ENCODE measurements at regions not wholly inside any gene's neighbourhood (a gene's known extent, or its start where the extent isn't known, plus 50 kb on each side); places are given as distances from the start of the nearest gene placed in this dataset.
"Not testable (repeated sequence)": the region's sequence is repeated elsewhere in the genome, so short reads cannot be mapped to it uniquely, and the experiment has no call there.

GRCh38 chr11:100578831-100579311, 108.2 kb upstream of the ARHGAP42 start:
- Mint-ChIP-seq H3K36me3 (ENCODE audit: low read depth) (no peaks in the 10 kb centered on the region), H3K27ac (no peak overlapping the region), H3K9me3 (no peaks in the 10 kb centered on the region), H3K4me3 (no peak overlapping the region), H3K4me1 (ENCODE audit: low read depth) (no peaks in the 10 kb centered on the region), H3K27me3 (ENCODE audit: low read depth) (no peaks in the 10 kb centered on the region)
- DNase-seq (ENCODE audit: low spot score), result no peak

DNA sequence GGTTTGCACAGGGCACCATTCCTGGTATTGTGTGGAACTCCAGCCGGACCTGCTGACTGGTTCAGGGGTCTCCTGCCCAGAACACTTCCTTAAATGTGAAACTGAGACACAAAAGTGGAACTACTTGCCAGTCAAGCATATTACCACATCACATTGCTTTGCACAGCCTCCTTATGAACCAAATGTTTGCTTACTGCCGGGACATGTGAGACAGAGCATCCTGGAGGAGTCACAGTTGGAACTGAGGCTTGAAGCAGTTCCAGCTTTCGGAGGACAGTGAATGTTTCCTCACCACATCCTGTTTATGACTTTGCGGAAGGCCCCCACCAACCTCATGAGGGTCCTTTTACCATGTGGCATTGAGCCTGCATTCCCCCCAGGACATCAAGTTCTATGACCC, 105.8 kb upstream of the ARHGAP42 start:
- no peaks in the 10 kb centered on the region for H3K36me3 Mint-ChIP-seq (ENCODE audit: low read depth)
- H3K27ac Mint-ChIP-seq, result no peak overlapping the region
- H3K4me3 Mint-ChIP-seq, result no peak overlapping the region
- H3K27me3 Mint-ChIP-seq (ENCODE audit: low read depth), result no peaks in the 10 kb centered on the region
- H3K4me1 Mint-ChIP-seq (ENCODE audit: low read depth), result no peaks in the 10 kb centered on the region
- no peak for DNase-seq (ENCODE audit: low spot score)
- no peaks in the 10 kb centered on the region for H3K9me3 Mint-ChIP-seq

GRCh38 chr11:100584201-100584985, 102.7 kb upstream of the ARHGAP42 start:
- peaks cover 3% of the 10 kb centered on the region for H3K9me3 Mint-ChIP-seq
- no peaks in the 10 kb centered on the region for H3K27me3 Mint-ChIP-seq (ENCODE audit: low read depth)
- no peak overlapping the region for H3K27ac Mint-ChIP-seq
- DNase-seq (ENCODE audit: low spot score), result no peak
- H3K4me3 Mint-ChIP-seq, result no peak overlapping the region
- no peaks in the 10 kb centered on the region for H3K36me3 Mint-ChIP-seq (ENCODE audit: low read depth)
- no peaks in the 10 kb centered on the region for H3K4me1 Mint-ChIP-seq (ENCODE audit: low read depth)

GRCh38 chr11:100585728-100586127, 101.4 kb upstream of the ARHGAP42 start:
- H3K27ac Mint-ChIP-seq, result no peak overlapping the region
- no peaks in the 10 kb centered on the region for H3K4me1 Mint-ChIP-seq (ENCODE audit: low read depth)
- no peak overlapping the region for H3K4me3 Mint-ChIP-seq
- H3K27me3 Mint-ChIP-seq (ENCODE audit: low read depth), result no peaks in the 10 kb centered on the region
- no peak for DNase-seq (ENCODE audit: low spot score)
- no peaks in the 10 kb centered on the region for H3K36me3 Mint-ChIP-seq (ENCODE audit: low read depth)
- H3K9me3 Mint-ChIP-seq, result peaks cover 3% of the 10 kb centered on the region

DNA sequence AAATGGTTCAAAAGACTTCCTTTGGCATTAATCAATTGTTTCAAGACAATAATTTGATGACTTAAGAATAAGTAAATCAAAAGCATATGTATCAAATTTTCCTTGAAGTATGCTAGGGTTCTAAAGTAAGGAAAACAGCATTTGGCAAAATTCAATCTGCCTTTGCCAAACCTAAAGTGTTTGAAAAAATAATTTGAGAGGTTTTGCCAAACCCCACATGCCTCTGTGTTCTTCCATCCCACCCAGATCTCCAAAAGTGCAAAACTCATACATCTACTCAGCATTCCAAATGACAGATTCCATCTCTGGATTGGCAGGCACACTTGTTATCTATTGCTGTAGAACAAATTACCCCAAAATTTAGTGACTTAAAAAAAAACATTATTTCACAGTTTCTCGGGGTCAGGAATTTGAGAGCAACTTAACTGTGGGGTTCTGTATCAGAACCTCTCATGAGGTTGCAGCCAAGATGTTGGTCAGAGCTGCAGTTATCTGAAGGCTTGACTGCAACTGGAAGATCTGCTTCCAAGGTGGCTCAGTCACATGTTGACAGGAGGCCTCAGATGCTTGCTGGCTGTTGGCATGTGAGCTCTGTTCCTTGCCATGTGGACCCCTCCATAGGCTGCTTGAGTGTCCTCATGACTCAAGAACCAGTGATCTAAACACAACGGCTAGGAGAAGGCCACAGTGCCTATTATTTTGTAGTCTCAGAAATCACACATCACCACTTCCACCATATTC, 100.6 kb upstream of the ARHGAP42 start:
- Mint-ChIP-seq H3K9me3 (peaks cover 3% of the 10 kb centered on the region), H3K27me3 (ENCODE audit: low read depth) (no peaks in the 10 kb centered on the region), H3K36me3 (ENCODE audit: low read depth) (no peaks in the 10 kb centered on the region), H3K27ac (no peak overlapping the region), H3K4me3 (no peak overlapping the region), H3K4me1 (ENCODE audit: low read depth) (no peaks in the 10 kb centered on the region)
- no peak for DNase-seq (ENCODE audit: low spot score)

DNA sequence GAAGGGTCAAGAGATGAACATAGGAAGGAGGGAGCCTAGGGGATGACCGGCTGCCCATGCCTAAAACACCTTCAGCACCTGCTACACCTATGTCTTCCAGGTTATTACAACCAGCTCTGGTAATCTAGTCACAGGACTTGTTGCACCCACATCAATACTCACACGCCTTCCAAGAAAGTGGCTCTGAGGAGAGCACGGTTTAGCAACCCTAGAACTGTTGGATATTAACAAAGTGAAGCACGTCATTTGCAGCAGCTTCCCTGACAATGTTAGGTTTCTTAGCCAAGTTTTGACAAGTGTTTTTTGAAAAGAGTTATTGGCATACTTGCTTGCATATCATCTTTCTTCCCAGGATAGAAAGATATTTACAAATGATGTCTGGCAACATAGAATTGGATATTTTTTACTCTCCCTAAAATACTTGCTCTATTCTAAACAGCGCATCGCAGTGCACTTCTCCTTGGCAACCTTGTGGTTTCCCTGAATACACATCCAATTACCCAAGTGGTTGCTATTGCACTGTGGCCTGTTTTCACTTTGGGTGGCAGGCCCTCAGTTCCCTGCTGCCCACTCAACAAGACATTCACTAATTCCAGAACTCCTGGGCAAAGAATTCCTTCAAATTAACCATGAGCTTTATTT, 94.3 kb upstream of the ARHGAP42 start:
- Mint-ChIP-seq H3K4me3 (no peak overlapping the region), H3K27ac (no peak overlapping the region), H3K9me3 (peaks cover 8% of the 10 kb centered on the region), H3K36me3 (ENCODE audit: low read depth) (no peaks in the 10 kb centered on the region), H3K27me3 (ENCODE audit: low read depth) (no peaks in the 10 kb centered on the region), H3K4me1 (ENCODE audit: low read depth) (no peaks in the 10 kb centered on the region)
- no peak for DNase-seq (ENCODE audit: low spot score)

DNA sequence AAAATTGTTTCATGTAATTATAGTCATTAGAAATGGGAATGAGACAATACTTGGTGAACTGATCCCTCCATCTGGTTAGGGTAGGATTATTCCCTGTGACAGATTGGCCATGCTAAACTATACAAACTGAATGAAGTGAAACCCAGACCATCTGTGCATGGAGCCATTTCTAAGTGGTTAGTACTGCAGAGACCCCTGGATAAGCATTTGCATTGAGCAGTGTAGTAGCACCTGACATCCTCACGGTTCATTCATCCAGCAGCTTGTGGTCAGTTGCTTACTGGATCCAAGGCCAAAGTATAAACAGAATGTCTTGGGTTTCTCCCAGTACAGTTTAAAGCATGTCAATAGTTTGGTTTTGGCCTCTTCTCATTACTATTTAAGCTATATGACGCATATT, 93.8 kb upstream of the ARHGAP42 start:
- no peak overlapping the region for H3K27ac Mint-ChIP-seq
- H3K4me3 Mint-ChIP-seq, result no peak overlapping the region
- no peaks in the 10 kb centered on the region for H3K4me1 Mint-ChIP-seq (ENCODE audit: low read depth)
- no peak for DNase-seq (ENCODE audit: low spot score)
- H3K27me3 Mint-ChIP-seq (ENCODE audit: low read depth), result no peaks in the 10 kb centered on the region
- H3K36me3 Mint-ChIP-seq (ENCODE audit: low read depth), result no peaks in the 10 kb centered on the region
- H3K9me3 Mint-ChIP-seq, result peaks cover 5% of the 10 kb centered on the region

DNA sequence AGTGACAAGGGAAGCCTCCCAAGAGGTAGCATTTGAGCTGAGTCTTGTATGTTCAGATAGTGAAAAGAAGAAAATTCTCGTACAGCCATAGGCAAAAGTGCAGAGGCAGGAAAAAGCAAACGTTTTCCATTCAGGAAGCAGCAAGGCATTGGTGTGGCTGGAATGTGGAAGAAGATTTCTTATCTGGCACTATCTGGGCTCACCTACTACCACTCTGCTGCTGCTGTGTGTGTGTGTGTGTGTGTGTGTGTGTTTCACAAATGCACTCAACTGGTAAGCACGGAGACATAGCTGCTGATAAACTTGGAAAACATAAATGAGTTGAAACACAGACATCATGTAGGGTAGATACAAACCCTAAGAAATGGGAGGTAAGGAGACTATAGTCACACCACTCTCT, 92.8 kb upstream of the ARHGAP42 start:
- H3K4me1 Mint-ChIP-seq (ENCODE audit: low read depth), result no peaks in the 10 kb centered on the region
- no peak overlapping the region for H3K27ac Mint-ChIP-seq
- no peaks in the 10 kb centered on the region for H3K36me3 Mint-ChIP-seq (ENCODE audit: low read depth)
- no peaks in the 10 kb centered on the region for H3K27me3 Mint-ChIP-seq (ENCODE audit: low read depth)
- DNase-seq (ENCODE audit: low spot score), result no peak
- H3K9me3 Mint-ChIP-seq, result peaks cover 5% of the 10 kb centered on the region
- H3K4me3 Mint-ChIP-seq, result no peak overlapping the region

DNA sequence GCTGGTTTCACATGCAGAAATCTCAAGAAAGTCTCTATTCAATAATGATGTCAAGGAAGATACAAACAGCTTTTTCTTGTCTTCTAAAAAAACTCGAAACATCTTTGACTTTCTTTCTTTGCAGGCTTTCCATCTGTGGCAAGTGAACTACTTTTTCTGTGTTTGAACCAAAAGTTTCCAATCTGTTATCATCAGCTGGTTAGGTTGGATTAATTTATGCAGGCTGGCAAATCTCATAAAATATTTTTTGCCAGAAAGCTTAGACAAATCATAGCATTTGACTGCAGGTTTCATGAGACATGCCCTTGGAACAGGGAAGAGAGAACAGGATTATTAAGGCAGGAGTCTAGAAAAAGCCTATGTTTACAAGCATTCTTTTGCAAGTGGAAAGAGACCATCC, 86.1 kb upstream of the ARHGAP42 start:
- Mint-ChIP-seq H3K27me3 (ENCODE audit: low read depth) (no peaks in the 10 kb centered on the region), H3K4me1 (ENCODE audit: low read depth) (no peaks in the 10 kb centered on the region), H3K4me3 (no peak overlapping the region), H3K27ac (no peak overlapping the region), H3K36me3 (ENCODE audit: low read depth) (no peaks in the 10 kb centered on the region), H3K9me3 (peaks cover 19% of the 10 kb centered on the region)
- no peak for DNase-seq (ENCODE audit: low spot score)

GRCh38 chr11:100602716-100603115, 84.4 kb upstream of the ARHGAP42 start:
- no peaks in the 10 kb centered on the region for H3K4me1 Mint-ChIP-seq (ENCODE audit: low read depth)
- H3K27me3 Mint-ChIP-seq (ENCODE audit: low read depth), result no peaks in the 10 kb centered on the region
- H3K4me3 Mint-ChIP-seq, result no peak overlapping the region
- DNase-seq (ENCODE audit: low spot score), result no peak
- no peaks in the 10 kb centered on the region for H3K36me3 Mint-ChIP-seq (ENCODE audit: low read depth)
- H3K9me3 Mint-ChIP-seq, result peaks cover 19% of the 10 kb centered on the region
- H3K27ac Mint-ChIP-seq, result no peak overlapping the region

DNA sequence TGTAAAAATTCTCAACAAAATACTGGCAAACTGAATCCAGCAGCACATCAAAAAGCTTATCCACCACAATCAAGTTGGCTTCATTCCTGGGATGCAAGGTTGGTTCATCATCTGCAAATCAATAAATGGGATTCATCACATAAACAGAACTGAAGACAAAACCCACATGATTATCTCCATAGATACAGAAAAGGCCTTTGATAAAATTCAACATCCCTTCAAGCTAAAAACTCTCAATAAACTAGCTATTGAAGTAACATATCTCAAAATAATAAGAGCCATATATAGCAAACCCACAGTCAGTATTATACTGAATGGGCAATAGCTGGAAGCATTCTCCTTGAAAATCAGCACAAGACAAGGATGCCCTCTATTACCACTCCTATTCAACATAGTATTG, 79.3 kb upstream of the ARHGAP42 start:
- not testable (repeated sequence) for H3K4me1 Mint-ChIP-seq (ENCODE audit: low read depth); H3K4me3 Mint-ChIP-seq; H3K27ac Mint-ChIP-seq; H3K27me3 Mint-ChIP-seq (ENCODE audit: low read depth); DNase-seq (ENCODE audit: low spot score); H3K36me3 Mint-ChIP-seq (ENCODE audit: low read depth)
- peaks cover 16% of the 10 kb centered on the region for H3K9me3 Mint-ChIP-seq

DNA sequence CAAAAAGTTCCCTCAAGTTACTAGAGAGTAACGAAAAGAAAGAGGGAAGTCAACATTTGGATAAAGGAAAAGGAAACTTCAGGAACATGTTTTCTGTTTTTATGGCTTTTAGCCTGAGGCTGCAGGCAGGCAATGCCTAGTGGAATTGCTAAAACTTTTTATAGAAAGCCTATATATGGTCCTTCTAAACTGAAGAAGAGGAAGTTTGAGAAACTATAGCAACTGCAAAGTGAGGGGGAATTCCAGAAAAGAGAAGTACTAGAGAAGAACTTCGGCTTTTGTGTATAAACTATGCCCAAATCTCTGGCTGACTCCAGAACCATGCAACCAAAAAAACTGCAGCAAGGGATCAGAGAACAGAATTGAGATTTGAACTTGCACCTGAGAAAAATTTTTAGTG, 74.3 kb upstream of the ARHGAP42 start:
- no peaks in the 10 kb centered on the region for H3K27me3 Mint-ChIP-seq (ENCODE audit: low read depth)
- no peak for DNase-seq (ENCODE audit: low spot score)
- no peak overlapping the region for H3K27ac Mint-ChIP-seq
- no peaks in the 10 kb centered on the region for H3K4me1 Mint-ChIP-seq (ENCODE audit: low read depth)
- peaks cover 15% of the 10 kb centered on the region for H3K9me3 Mint-ChIP-seq
- no peaks in the 10 kb centered on the region for H3K36me3 Mint-ChIP-seq (ENCODE audit: low read depth)
- no peak overlapping the region for H3K4me3 Mint-ChIP-seq

GRCh38 chr11:100618914-100619313, 68.2 kb upstream of the ARHGAP42 start:
- H3K4me1 Mint-ChIP-seq (ENCODE audit: low read depth), result no peaks in the 10 kb centered on the region
- H3K9me3 Mint-ChIP-seq, result peaks cover 28% of the 10 kb centered on the region
- H3K4me3 Mint-ChIP-seq, result no peak overlapping the region
- H3K36me3 Mint-ChIP-seq (ENCODE audit: low read depth), result no peaks in the 10 kb centered on the region
- no peaks in the 10 kb centered on the region for H3K27me3 Mint-ChIP-seq (ENCODE audit: low read depth)
- no peak for DNase-seq (ENCODE audit: low spot score)
- H3K27ac Mint-ChIP-seq, result no peak overlapping the region

- Mint-ChIP-seq H3K4me1 (ENCODE audit: low read depth) (no peaks in the 10 kb centered on the region), H3K27ac (no peak overlapping the region), H3K4me3 (no peak overlapping the region), H3K36me3 (ENCODE audit: low read depth) (no peaks in the 10 kb centered on the region), H3K9me3 (peaks cover 33% of the 10 kb centered on the region), H3K27me3 (ENCODE audit: low read depth) (no peaks in the 10 kb centered on the region)
- DNase-seq (ENCODE audit: low spot score), result no peak
Measured at GRCh38 chr11:100619484-100619883, 67.6 kb upstream of the ARHGAP42 start.
